ENCODE measurements at regions not wholly inside any gene's neighbourhood (a gene's known extent, or its start where the extent isn't known, plus 50 kb on each side); places are given as distances from the start of the nearest gene placed in this dataset.
"Not testable (repeated sequence)": the region's sequence is repeated elsewhere in the genome, so short reads cannot be mapped to it uniquely, and the experiment has no call there.

DNA sequence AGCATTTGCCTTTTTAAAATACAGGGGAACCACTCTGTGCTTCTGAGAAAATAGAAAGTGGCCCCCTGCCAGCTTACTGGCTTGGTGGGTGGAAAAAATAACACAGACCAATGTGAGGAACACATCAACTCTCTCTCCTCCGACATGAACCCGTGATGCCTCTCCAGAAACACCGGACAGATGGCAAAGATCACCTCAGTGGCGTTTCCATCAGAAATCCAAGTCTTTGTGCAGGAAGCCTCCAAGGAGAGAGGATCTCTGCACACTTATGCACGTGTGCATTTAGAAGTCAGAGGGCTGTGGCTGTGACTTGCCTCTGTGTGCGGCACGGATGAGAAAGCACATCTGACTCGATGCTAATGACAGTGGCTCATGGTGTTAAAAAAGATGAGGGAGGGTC is 112.3 kb upstream of the KLF12 start:
- TF ChIP-seq, protein P1, sequence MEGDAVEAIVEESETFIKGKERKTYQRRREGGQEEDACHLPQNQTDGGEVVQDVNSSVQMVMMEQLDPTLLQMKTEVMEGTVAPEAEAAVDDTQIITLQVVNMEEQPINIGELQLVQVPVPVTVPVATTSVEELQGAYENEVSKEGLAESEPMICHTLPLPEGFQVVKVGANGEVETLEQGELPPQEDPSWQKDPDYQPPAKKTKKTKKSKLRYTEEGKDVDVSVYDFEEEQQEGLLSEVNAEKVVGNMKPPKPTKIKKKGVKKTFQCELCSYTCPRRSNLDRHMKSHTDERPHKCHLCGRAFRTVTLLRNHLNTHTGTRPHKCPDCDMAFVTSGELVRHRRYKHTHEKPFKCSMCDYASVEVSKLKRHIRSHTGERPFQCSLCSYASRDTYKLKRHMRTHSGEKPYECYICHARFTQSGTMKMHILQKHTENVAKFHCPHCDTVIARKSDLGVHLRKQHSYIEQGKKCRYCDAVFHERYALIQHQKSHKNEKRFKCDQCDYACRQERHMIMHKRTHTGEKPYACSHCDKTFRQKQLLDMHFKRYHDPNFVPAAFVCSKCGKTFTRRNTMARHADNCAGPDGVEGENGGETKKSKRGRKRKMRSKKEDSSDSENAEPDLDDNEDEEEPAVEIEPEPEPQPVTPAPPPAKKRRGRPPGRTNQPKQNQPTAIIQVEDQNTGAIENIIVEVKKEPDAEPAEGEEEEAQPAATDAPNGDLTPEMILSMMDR (conservative IDR thresholded peaks at IDR 0.05), result no peak

DNA sequence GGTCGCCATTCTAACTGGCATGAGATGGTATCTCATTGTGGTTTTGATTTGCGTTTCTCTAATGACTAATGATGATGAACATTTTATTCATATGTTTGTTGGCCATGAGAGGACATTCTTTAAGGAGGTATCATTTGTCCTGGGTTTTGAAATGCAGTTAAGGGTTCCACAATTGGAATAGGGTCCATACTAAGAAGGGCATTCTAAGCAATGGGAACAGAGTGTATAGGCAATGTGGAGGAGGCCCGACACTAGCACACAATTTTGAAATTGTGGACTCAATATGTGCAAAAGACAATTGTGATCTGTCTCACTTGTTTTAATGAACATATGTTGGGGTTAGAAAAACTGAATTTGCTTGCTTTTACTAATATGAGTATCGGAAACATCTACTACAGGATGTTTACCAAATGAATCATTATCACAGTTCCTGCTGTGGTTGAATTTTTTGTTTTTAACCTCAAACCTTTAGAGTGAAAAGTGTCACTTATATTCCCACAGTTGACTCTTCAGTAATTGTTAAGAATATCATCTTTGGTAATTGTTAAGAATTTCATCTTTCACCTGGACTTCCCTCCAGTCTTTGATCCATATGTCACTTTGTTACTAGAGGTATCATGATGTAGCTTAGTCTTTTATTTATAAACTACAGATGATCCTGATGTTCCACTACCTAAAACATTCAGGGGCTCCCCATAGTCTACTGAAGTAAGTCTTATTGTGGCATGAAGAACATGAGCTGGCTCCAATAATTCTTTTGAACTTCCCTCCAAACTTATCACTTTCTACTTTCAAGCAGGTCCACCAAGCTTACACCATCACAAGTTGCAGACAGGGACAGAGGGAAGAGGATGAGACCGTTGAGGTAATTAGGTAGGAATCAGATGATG is 109.7 kb upstream of the KLF12 start:
- TF ChIP-seq, protein P1 (conservative IDR thresholded peaks at IDR 0.05), result no peak
- no peak overlapping the region for H3K27ac ChIP-seq

More for the DNA sequence above, 112.3 kb upstream of the KLF12 start:
- no peak overlapping the region for H3K27ac ChIP-seq

DNA sequence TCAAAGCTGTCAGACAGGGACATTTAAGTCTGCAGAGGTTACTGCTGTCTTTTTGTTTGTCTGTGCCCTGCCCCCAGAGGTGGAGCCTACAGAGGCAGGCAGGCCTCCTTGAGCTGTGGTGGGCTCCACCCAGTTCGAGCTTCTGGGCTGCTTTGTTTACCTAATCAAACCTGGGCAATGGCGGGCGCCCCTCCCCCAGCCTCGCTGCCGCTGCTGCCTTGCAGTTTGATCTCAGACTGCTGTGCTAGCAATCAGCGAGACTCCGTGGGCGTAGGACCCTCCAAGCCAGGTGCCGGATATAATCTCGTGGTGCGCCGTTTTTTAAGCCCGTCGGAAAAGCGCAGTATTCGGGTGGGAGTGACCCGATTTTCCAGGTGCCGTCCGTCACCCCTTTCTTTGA is 107.1 kb upstream of the KLF12 start:
- H3K27ac ChIP-seq, result not testable (repeated sequence)

DNA sequence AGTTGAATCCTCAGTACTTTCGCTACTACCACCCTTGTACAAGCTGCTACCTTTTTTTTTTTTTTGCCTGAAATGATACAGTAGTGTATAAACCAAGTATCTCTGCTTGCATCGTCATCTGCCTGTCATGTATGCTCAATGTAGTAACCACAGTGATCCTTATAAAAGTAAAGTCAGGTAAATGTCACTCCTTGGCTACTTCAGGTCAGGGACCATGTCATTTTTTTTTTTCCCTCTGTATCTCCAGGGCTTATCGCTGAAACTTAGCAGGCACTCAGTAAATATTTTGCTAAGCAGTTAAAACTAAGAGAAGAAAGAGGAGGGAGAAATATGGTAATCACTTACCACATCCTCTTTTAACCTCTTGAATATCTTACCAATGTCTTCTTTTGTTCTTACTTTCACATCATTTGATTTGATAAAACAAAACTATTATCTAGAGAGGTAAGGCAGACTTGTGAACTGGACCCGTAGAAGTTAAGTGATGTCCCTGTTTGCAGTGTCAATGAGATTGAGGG is 96.8 kb upstream of the KLF12 start:
- TF ChIP-seq, protein P1 (conservative IDR thresholded peaks at IDR 0.05), result no peak
- peak overlapping the region; percentile 85 for H3K27ac ChIP-seq

DNA sequence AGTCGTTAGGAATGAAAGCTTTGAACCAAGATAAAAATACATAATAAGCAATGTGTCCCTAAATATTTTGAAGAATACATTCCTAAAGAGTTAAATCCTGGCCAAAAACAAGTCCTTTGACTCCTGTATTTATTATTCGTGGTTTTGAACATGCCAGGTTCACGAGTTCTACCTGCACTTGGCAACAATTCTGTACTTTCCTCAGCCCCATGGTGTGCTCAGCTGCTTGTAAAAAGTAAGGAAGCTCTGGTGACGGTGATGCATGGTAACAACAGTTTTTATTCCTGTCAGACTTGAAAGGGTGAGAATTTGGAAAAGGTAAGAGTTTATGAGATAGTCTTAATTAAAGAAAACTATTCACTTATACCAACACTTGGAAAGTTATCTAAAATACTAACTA is 95.0 kb upstream of the KLF12 start:
- TF ChIP-seq, protein P1 (conservative IDR thresholded peaks at IDR 0.05), result no peak
- H3K27ac ChIP-seq, result peak overlapping the region; percentile 85

DNA sequence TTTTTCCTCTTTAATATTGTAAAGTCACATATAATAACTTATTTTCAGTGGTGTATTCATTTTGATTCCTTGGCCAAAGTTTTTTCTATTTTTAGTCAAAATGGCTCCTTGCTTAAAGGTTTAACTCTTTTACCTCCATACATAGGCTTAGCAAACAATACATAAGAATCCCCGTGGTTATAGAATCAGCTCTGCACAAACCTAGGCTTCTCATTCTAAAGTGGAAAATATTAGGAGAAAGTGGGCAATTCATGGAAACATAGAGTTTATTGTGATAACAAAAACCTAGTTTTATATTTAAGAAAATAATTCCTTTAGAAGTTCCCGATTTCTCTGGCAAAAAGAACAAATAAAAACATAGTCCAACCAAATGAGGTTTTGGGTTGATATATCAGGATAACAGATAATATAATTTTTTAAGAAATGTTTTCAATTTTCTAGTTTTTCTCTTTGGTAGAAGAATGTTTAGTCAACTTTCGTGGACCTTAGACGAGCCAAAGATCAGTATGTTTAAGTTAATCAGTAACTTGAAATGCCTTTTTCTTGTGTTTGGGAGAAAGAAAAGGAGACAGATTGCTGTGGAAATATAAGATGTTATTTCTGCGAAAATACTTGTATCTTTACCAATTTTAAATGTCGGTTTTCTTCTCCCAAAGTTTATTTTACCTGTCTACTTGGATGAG is 93.4 kb upstream of the KLF12 start:
- H3K27ac ChIP-seq, result peak overlapping the region; percentile 85
- TF ChIP-seq, protein P1 (conservative IDR thresholded peaks at IDR 0.05), result no peak

DNA sequence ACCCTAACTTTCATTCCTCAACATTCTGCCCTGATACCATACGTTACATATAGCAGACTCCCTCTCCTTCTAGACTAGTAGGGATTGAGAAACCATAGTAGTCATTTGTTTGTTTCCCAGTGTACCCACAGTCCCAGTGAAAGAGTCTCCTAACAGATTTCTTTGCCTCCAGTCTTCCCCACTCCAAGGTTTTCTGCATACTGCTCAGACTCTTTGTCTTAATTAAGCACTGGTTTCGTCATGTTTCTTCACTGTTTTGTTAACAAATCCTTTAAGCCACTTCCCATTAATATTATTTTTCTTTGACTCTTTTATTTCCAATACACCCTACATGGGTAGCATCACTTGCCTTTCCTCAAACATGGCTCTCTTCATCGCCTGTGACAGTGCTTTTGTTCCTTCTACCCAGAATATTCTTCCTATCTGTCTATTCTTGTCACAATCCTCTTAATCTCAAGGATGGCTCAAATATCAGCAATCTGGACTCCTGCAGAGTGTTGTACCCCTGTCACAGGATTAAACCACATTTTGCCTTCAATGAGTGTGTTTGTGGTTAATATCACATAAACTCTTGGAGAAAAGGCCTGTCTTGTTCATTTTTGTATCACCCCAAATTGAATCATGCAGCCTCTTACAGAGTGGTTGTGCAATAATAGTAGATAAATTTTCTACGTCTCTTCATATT is 92.7 kb upstream of the KLF12 start:
- TF ChIP-seq, protein P1 (conservative IDR thresholded peaks at IDR 0.05), result no peak
- no peak overlapping the region for H3K27ac ChIP-seq
